ENCODE measurements at regions not wholly inside any gene's neighbourhood (a gene's known extent, or its start where the extent isn't known, plus 50 kb on each side); places are given as distances from the start of the nearest gene placed in this dataset.

- no peak for TF ChIP-seq POLR2AphosphoS5 (IDR thresholded peaks at IDR 0.05)
- TF ChIP-seq CTCF (IDR thresholded peaks at IDR 0.05): no peak
These were observed 156.6 kb upstream of the CNTNAP2 start for GRCh38 chr7:145959981-145960380.

Measured in breast epithelium (tissue), 3 donors.